Loucy (cell line): ENCODE measurements at regions not wholly inside any gene's neighbourhood (a gene's known extent, or its start where the extent isn't known, plus 50 kb on each side); places are given as distances from the start of the nearest gene placed in this dataset.

Experiments
- H2AFZ ChIP-seq: fragments of 200-600 bp; sonication (generic); 2 replicates; pipeline ENCODE4 v1.6.0; 2016; ENCODE audit warnings: antibody characterized with exemption, mild to moderate bottlenecking, low read length, moderate library complexity
- H3F3A ChIP-seq: fragments of 200-600 bp; 2 replicates; pipeline ENCODE4 v1.6.0; 2016; ENCODE audit warnings: antibody characterized with exemption, low read depth, mild to moderate bottlenecking
- H3K27me3 ChIP-seq: fragments of 200-600 bp; sonication (generic); 2 replicates; pipeline ENCODE4 v1.6.1; 2014; ENCODE audit warnings: low read length, mild to moderate bottlenecking; ENCODE audit not compliant: insufficient read depth, poor library complexity, severe bottlenecking
- H3K36me3 ChIP-seq: fragments of 200-600 bp; sonication (generic); 2 replicates; pipeline ENCODE4 v1.6.1; 2016; ENCODE audit warnings: low read length; ENCODE audit not compliant: insufficient read depth
- H3K4me1 ChIP-seq: fragments of 200-600 bp; sonication (generic); 2 replicates; pipeline ENCODE4 v1.5.1; 2014; ENCODE audit warnings: low read length, mild to moderate bottlenecking; ENCODE audit not compliant: insufficient read depth, poor library complexity, severe bottlenecking
- H3K4me2 ChIP-seq: fragments of 200-600 bp; sonication (generic); 2 replicates; pipeline ENCODE4 v1.6.0; 2014; ENCODE audit warnings: antibody characterized with exemption, low read length, low read depth, mild to moderate bottlenecking; ENCODE audit not compliant: poor library complexity, severe bottlenecking
- H3K4me3 ChIP-seq: fragments of 200-600 bp; sonication (generic); 2 replicates; pipeline ENCODE4 v1.5.1; 2014; ENCODE audit warnings: low read length, mild to moderate bottlenecking, mixed read lengths; ENCODE audit not compliant: poor library complexity, severe bottlenecking
- H3K79me2 ChIP-seq: fragments of 200-600 bp; sonication (generic); 2 replicates; pipeline ENCODE4 v1.6.1; 2014; ENCODE audit warnings: low read length; ENCODE audit not compliant: insufficient read depth
- H3K9ac ChIP-seq: fragments of 200-600 bp; sonication (generic); 2 replicates; pipeline ENCODE4 v1.6.0; 2014; ENCODE audit warnings: mild to moderate bottlenecking, low read depth, low read length, moderate library complexity; ENCODE audit not compliant: poor library complexity, severe bottlenecking
- H3K9me2 ChIP-seq: fragments of 200-600 bp; sonication (generic); replicated peaks from 2 replicates; pipeline ENCODE4 v1.6.1; 2016; ENCODE audit warnings: low read depth, low read length, mixed read lengths
- H3K9me3 ChIP-seq: fragments of 200-600 bp; sonication (generic); 2 replicates; pipeline ENCODE4 v1.6.1; 2014; ENCODE audit warnings: mild to moderate bottlenecking, antibody characterized with exemption, low read length, low read depth; ENCODE audit not compliant: insufficient read depth
- H4K20me1 ChIP-seq: fragments of 200-600 bp; sonication (generic); 2 replicates; pipeline ENCODE4 v1.6.0; 2014; ENCODE audit warnings: antibody characterized with exemption, low read length, mild to moderate bottlenecking; ENCODE audit not compliant: insufficient read depth, poor library complexity, severe bottlenecking
- CTCF ChIP-seq: fragments of 200-600 bp; sonication (generic); conservative IDR thresholded peaks from 2 replicates; pipeline ENCODE4 v1.5.1; 2014; ENCODE audit warnings: mild to moderate bottlenecking, antibody characterized with exemption, low read length
- EZH2phosphoT487 ChIP-seq: fragments of 200-600 bp; IDR thresholded peaks from 2 replicates; pipeline ENCODE4 v1.6.1; 2018; ENCODE audit warnings: antibody characterized with exemption, mild to moderate bottlenecking, moderate library complexity, borderline replicate concordance

- H3K79me2 ChIP-seq: no peaks in the 10 kb centered on the region
- H3K4me3 ChIP-seq: no peak overlapping the region
- TF ChIP-seq EZH2phosphoT487 (no peak), CTCF (0 out of 2 replicates have a peak, but pooled peaks have one; percentile 21)
- no peaks in the 10 kb centered on the region for H3K36me3 ChIP-seq
- no peaks in the 10 kb centered on the region for H3K9me2 ChIP-seq
- H4K20me1 ChIP-seq: no peaks in the 10 kb centered on the region
- no peak overlapping the region for H3K4me2 ChIP-seq
- no peaks in the 10 kb centered on the region for H3K9me3 ChIP-seq
- H3F3A ChIP-seq: no peaks in the 10 kb centered on the region
- no peaks in the 10 kb centered on the region for H3K27me3 ChIP-seq
- no peak overlapping the region for H3K9ac ChIP-seq
- peak overlapping the region; percentile 47; the same call in 1 of the 2 replicates for H2AFZ ChIP-seq
- H3K4me1 ChIP-seq: peaks cover 24% of the 10 kb centered on the region
Measured at GRCh38 chr9:105066275-105066865, 138.4 kb upstream of the ABCA1 start.

GRCh38 chr9:105067895-105068580, 140.1 kb upstream of the ABCA1 start:
- TF ChIP-seq EZH2phosphoT487 (no peak), CTCF (no peak)
- H2AFZ ChIP-seq: peak overlapping the region; percentile 93
- no peak overlapping the region for H3K4me3 ChIP-seq
- H4K20me1 ChIP-seq: no peaks in the 10 kb centered on the region
- H3K9me3 ChIP-seq: no peaks in the 10 kb centered on the region
- no peak overlapping the region for H3K9ac ChIP-seq
- H3K9me2 ChIP-seq: no peaks in the 10 kb centered on the region
- H3K27me3 ChIP-seq: no peaks in the 10 kb centered on the region
- no peak overlapping the region for H3K4me2 ChIP-seq
- H3K79me2 ChIP-seq: no peaks in the 10 kb centered on the region
- peaks cover 24% of the 10 kb centered on the region for H3K4me1 ChIP-seq
- no peaks in the 10 kb centered on the region for H3K36me3 ChIP-seq
- H3F3A ChIP-seq: no peaks in the 10 kb centered on the region

- no peaks in the 10 kb centered on the region for H4K20me1 ChIP-seq
Measured at GRCh38 chr9:105069285-105069684, 141.3 kb upstream of the ABCA1 start.

More at GRCh38 chr9:105069285-105069684, 141.3 kb upstream of the ABCA1 start:
- Histone ChIP-seq H3K36me3 (no peaks in the 10 kb centered on the region), H3K79me2 (no peaks in the 10 kb centered on the region), H3K9me3 (no peaks in the 10 kb centered on the region), H3K4me1 (peaks cover 18% of the 10 kb centered on the region), H3K27me3 (no peaks in the 10 kb centered on the region), H3F3A (no peaks in the 10 kb centered on the region), H2AFZ (no peak overlapping the region), H3K9ac (no peak overlapping the region), H3K4me3 (no peak overlapping the region), H3K9me2 (no peaks in the 10 kb centered on the region), H3K4me2 (no peak overlapping the region)
- no peak for TF ChIP-seq EZH2phosphoT487
- TF ChIP-seq CTCF: no peak
